Spleen (tissue), 11 donors: ENCODE measurements at regions not wholly inside any gene's neighbourhood (a gene's known extent, or its start where the extent isn't known, plus 50 kb on each side); places are given as distances from the start of the nearest gene placed in this dataset.

Experiments used
- DNase-seq: peaks from one replicate; pipeline ENCODE4 v3.0.0-alpha.2; 2020
- H3K27ac ChIP-seq, 8 donors: fragments of 200-600 bp; sonication (generic) in 7 of 8; 1 replicate in 4 of 8; 2 replicates in 4 of 8; pipeline versions ENCODE4 v1.5.0 to v1.8.0; 2016 to 2021; ENCODE audit warnings: inconsistent platforms in 4 of 8, mild to moderate bottlenecking in 4 of 8, moderate library complexity in 1 of 8
- H3K27me3 ChIP-seq, 7 donors: fragments of 200-600 bp; sonication (generic) in 6 of 7; replicated peaks in 1 of 7; 1 replicate in 4 of 7; 2 replicates in 3 of 7; pipeline versions ENCODE4 v1.5.0 to v1.8.0; 2016 to 2021; ENCODE audit warnings: inconsistent platforms in 3 of 7, mild to moderate bottlenecking in 1 of 7
- H3K36me3 ChIP-seq, 6 donors: fragments of 200-600 bp; sonication (generic) in 5 of 6; 1 replicate in 4 of 6; 2 replicates in 2 of 6; pipeline versions ENCODE4 v1.5.0 to v1.8.0; 2016 to 2021; ENCODE audit warnings: inconsistent platforms in 2 of 6
- H3K4me1 ChIP-seq, 6 donors: fragments of 200-600 bp; sonication (generic) in 5 of 6; 1 replicate in 3 of 6; 2 replicates in 3 of 6; pipeline versions ENCODE4 v1.5.0 to v1.8.0; 2016 to 2021; ENCODE audit warnings: inconsistent platforms in 3 of 6
- H3K4me3 ChIP-seq, 8 donors: fragments of 200-600 bp; sonication (generic) in 7 of 8; 1 replicate in 4 of 8; 2 replicates in 4 of 8; pipeline versions ENCODE4 v1.5.0 to v1.8.0; 2016 to 2021; ENCODE audit warnings: inconsistent platforms in 4 of 8, mild to moderate bottlenecking in 4 of 8, moderate library complexity in 2 of 8
- H3K9me3 ChIP-seq, 8 donors: fragments of 200-600 bp; sonication (generic) in 7 of 8; 1 replicate in 4 of 8; 2 replicates in 4 of 8; pipeline versions ENCODE4 v1.5.0 to v1.8.0; 2016 to 2021; ENCODE audit warnings: inconsistent platforms in 4 of 8
- CTCF ChIP-seq, 11 experiments: fragments of 200-600 bp in 7 of 11; fragments of 450-650 bp in 4 of 11; sonication (generic) in 4 of 11; IDR thresholded peaks in 8 of 11; conservative IDR thresholded peaks in 3 of 11; 1 replicate in 7 of 11; 2 replicates in 4 of 11; pipeline versions ENCODE4 v1.4.0 to v1.8.0; 2016 to 2021; ENCODE audit warnings: antibody characterized with exemption in 11 of 11, inconsistent platforms in 4 of 11, mild to moderate bottlenecking in 1 of 11
- POLR2A ChIP-seq, 3 donors: fragments of 450-650 bp; IDR thresholded peaks; one replicate each; pipeline ENCODE4 v1.5.1; 2017; ENCODE audit warnings: antibody characterized with exemption in 3 of 3, mild to moderate bottlenecking in 1 of 3
- POLR2AphosphoS5 ChIP-seq, 3 donors: sonication (generic); formaldehyde crosslinking; IDR thresholded peaks; one replicate each; pipeline ENCODE4 v1.5.1; 2017; ENCODE audit warnings: antibody characterized with exemption in 3 of 3
- WGBS, 5 donors: extraction: QIAGEN DNeasy Blood & Tissue Kit in 3 of 5; methylation state at CpG; one replicate each; pipeline versions ENCODE4 v1.1.5 to v1.1.7; 2013 to 2018; 5-methylcytosine and 5-hydroxymethylcytosine counted together
- intact Hi-C: fragments of 100-400 bp; cut with DNase I; formaldehyde crosslinking; loops from one replicate; pipeline ENCODE4 v1.15.0; 2023; ENCODE audit warnings: low total_unique reads
- donor health status: healthy with polysubstance abuse.
- donor health status: DM: no; HTN: no; CAD: no; lungs with moderate emphysema.
- donor health status: DM: no; HTN: no; CAD: no.
- donor health status: Bipolar disorder and iron deficiency.
- donor health status: healthy.
- donor health status: DM: no; HTN: no; CAD: no.
- donor health status: DM: yes; HTN: yes; CAD: no.

- no peaks in the 10 kb centered on the region for H3K4me1 ChIP-seq
- H3K36me3 ChIP-seq: no peaks in the 10 kb centered on the region
- no peak for TF ChIP-seq POLR2A (IDR thresholded peaks at IDR 0.05)
- no peak for TF ChIP-seq CTCF (IDR thresholded peaks at IDR 0.05 in 8 of 11, conservative IDR thresholded peaks at IDR 0.05 in 3 of 11)
- TF ChIP-seq POLR2AphosphoS5 (IDR thresholded peaks at IDR 0.05): no peak
- H3K9me3 ChIP-seq: peaks cover 0 to 20% (median 6%) of the 10 kb centered on the region in 8 donors
- no peaks in the 10 kb centered on the region for H3K27me3 ChIP-seq
- no peak for DNase-seq
- WGBS, 5 donors: 65 to 80% (median 80%) methylated on average over 5 of the region's 5 CpGs
- intact Hi-C loops: no loop called here
- no peak overlapping the region for H3K27ac ChIP-seq
- no peak overlapping the region for H3K4me3 ChIP-seq
Measured at GRCh38 chr2:129274918-129275317, 704.5 kb upstream of the RAB6C start.

- Histone ChIP-seq H3K4me3 (no peak overlapping the region), H3K9me3 (peaks cover 0 to 15% (median 5%) of the 10 kb centered on the region in 8 donors), H3K4me1 (no peaks in the 10 kb centered on the region), H3K27me3 (no peaks in the 10 kb centered on the region), H3K36me3 (no peaks in the 10 kb centered on the region), H3K27ac (no peak overlapping the region)
- DNase-seq: no peak
- TF ChIP-seq POLR2AphosphoS5 (IDR thresholded peaks at IDR 0.05): no peak
- TF ChIP-seq CTCF (IDR thresholded peaks at IDR 0.05 in 8 of 11, conservative IDR thresholded peaks at IDR 0.05 in 3 of 11): no peak
- no peak for TF ChIP-seq POLR2A (IDR thresholded peaks at IDR 0.05)
- 84 to 98% (median 91%) methylated on average over 3 of the region's 3 CpGs for WGBS, 5 donors
- intact Hi-C loops: no loop called here
Measured at GRCh38 chr2:129275706-129276105, 703.8 kb upstream of the RAB6C start.

GRCh38 chr2:129276978-129277584, 702.4 kb upstream of the RAB6C start:
- Histone ChIP-seq H3K27ac (no peak overlapping the region), H3K36me3 (no peaks in the 10 kb centered on the region), H3K4me1 (no peaks in the 10 kb centered on the region), H3K9me3 (peaks cover 0 to 12% (median 3%) of the 10 kb centered on the region in 8 donors), H3K4me3 (no peak overlapping the region), H3K27me3 (no peaks in the 10 kb centered on the region)
- intact Hi-C loops: no loop called here
- WGBS, 5 donors: 70 to 84% (median 78%) methylated on average over 5 of the region's 5 CpGs
- no peak for DNase-seq
- TF ChIP-seq CTCF (IDR thresholded peaks at IDR 0.05 in 8 of 11, conservative IDR thresholded peaks at IDR 0.05 in 3 of 11) (no peak), POLR2A (IDR thresholded peaks at IDR 0.05) (no peak), POLR2AphosphoS5 (IDR thresholded peaks at IDR 0.05) (no peak)

GRCh38 chr2:129277585-129277981, 701.9 kb upstream of the RAB6C start:
- intact Hi-C loops: no loop called here
- TF ChIP-seq POLR2A (IDR thresholded peaks at IDR 0.05) (no peak), POLR2AphosphoS5 (IDR thresholded peaks at IDR 0.05) (no peak), CTCF (IDR thresholded peaks at IDR 0.05 in 8 of 11, conservative IDR thresholded peaks at IDR 0.05 in 3 of 11) (no peak)
- Histone ChIP-seq H3K9me3 (peaks cover 0 to 12% (median 3%) of the 10 kb centered on the region in 8 donors), H3K27me3 (no peaks in the 10 kb centered on the region), H3K36me3 (no peaks in the 10 kb centered on the region), H3K4me1 (no peaks in the 10 kb centered on the region), H3K27ac (no peak overlapping the region), H3K4me3 (no peak overlapping the region)
- DNase-seq: no peak
- 70 to 87% (median 83%) methylated on average over 2 of the region's 2 CpGs for WGBS, 5 donors
